ENCODE measurements at regions not wholly inside any gene's neighbourhood (a gene's known extent, or its start where the extent isn't known, plus 50 kb on each side); places are given as distances from the start of the nearest gene placed in this dataset.

DNA sequence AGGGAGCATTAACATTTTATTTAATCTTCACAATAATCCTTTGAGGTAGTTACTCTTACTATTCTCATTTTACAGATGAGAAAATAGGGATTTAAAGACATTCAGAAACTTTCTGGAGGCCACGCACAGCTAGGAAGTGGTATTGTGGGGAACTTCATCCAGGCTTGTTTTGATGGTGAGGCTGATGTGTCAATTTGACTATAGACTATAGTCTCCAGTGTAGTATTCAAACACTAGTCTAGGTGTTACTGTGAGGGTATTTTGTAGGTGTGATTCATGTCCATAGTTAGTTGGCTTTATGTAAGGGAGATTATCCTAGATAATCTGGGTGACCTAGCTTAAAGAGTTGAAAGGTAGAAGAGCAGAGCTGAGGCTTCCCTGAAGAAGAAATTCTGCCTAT is 54.1 kb upstream of the ELL2 start:
- DNase-seq: no peak

- no peak for DNase-seq
Observed at GRCh38 chr5:96014395-96014794, 52.7 kb upstream of the ELL2 start.

DNA sequence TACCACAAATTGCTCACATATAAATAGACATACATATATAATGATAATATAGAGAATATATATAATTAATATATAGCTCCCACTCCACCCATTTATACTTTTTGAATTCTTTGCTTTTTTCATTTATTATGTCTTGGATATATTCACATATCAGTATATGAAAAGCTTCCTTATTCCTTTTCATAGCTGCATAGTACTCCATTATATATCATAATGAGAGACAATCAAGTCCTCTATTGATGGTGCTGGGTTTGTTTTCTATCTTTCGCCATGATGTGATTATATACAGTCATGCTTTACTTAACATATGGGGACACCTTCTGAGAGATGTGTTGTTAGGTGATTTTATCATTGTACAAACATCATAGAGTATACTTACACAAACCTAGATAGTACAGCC is 51.6 kb upstream of the ELL2 start:
- no peak for DNase-seq

DNA sequence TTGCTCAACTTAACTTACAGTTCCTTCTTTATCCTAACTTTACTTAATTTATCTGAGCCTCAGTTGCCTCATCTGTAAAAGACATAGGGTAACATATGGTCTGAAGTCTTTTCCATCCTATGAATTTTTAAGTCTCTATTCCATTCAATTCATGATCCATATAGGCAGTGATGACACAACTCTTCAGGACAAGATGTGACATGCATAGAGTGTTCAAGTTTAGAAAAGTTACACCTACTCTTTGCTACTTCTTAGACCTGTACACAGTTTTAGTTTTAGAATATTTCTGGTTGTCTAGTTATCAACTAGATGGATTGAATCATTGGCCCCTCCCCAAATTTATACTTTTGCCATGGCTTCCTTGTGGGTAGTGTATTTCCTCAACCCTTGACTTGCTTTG is 50.7 kb upstream of the ELL2 start:
- DNase-seq: no peak
